Lung (tissue), 11 donors: ENCODE measurements at regions not wholly inside any gene's neighbourhood (a gene's known extent, or its start where the extent isn't known, plus 50 kb on each side); places are given as distances from the start of the nearest gene placed in this dataset.

Source experiments
- ATAC-seq: fragments of 200-7000 bp; cut with Tn5 transposase; one replicate; pipeline ENCODE4 v1.9.1; 2020; ENCODE audit warnings: moderate number of reproducible peaks; ENCODE audit not compliant: insufficient read depth, low FRiP score
- DNase-seq, 3 donors: peaks; one replicate each; pipeline ENCODE4 v3.0.0-alpha.2; 2013 to 2017
- H3K27ac ChIP-seq, 2 donors: one replicate each; pipeline ENCODE4 v1.5.1; 2013; ENCODE audit warnings: mild to moderate bottlenecking in 2 of 2, moderate library complexity in 2 of 2, control low read depth in 1 of 2, inconsistent platforms in 1 of 2, low read depth in 1 of 2, low read length in 1 of 2
- H3K27me3 ChIP-seq, 3 donors: one replicate each; pipeline ENCODE4 v1.5.1; 2013; ENCODE audit warnings: low read length in 2 of 3; ENCODE audit not compliant: control insufficient read depth in 3 of 3, insufficient read depth in 3 of 3
- H3K36me3 ChIP-seq, 4 donors: one replicate each; pipeline ENCODE4 v1.5.1; 2013; ENCODE audit warnings: low read length in 4 of 4, mild to moderate bottlenecking in 1 of 4, moderate library complexity in 1 of 4; ENCODE audit not compliant: control insufficient read depth in 4 of 4, insufficient read depth in 4 of 4
- H3K4me1 ChIP-seq, 5 donors: one replicate each; pipeline ENCODE4 v1.5.1; 2013; ENCODE audit warnings: low read length in 5 of 5, mild to moderate bottlenecking in 2 of 5, moderate library complexity in 1 of 5; ENCODE audit not compliant: control insufficient read depth in 5 of 5, insufficient read depth in 5 of 5
- H3K4me3 ChIP-seq: one replicate; pipeline ENCODE4 v1.5.1; 2013; ENCODE audit warnings: mild to moderate bottlenecking, control low read depth, moderate library complexity
- H3K9ac ChIP-seq, 2 donors: one replicate each; pipeline ENCODE4 v1.5.1; 2013; ENCODE audit warnings: low read length in 2 of 2, control low read depth in 1 of 2; ENCODE audit not compliant: insufficient read depth in 1 of 2
- H3K9me3 ChIP-seq, 4 donors: one replicate each; pipeline ENCODE4 v1.5.1; 2013; ENCODE audit warnings: low read length in 3 of 4, mild to moderate bottlenecking in 1 of 4, moderate library complexity in 1 of 4; ENCODE audit not compliant: control insufficient read depth in 4 of 4, insufficient read depth in 3 of 4
- WGBS, 2 donors: extraction: QIAGEN DNeasy Blood & Tissue Kit; methylation state at CpG; one replicate each; pipeline ENCODE4 v1.1.7; 2013; 5-methylcytosine and 5-hydroxymethylcytosine counted together
- TF ChIP-seq, protein P1 (sequence below): IDR thresholded peaks from 2 replicates; pipeline ENCODE4 v1.5.1; 2012; ENCODE audit warnings: mild to moderate bottlenecking; ENCODE audit errors: control extremely low read depth, extremely low read depth
- donor health status: control.
- donor health status: control.
- donor health status: Bipolar disorder and iron deficiency.
- donor health status: healthy.
- donor health status: DM: yes; HTN: yes; CAD: no.

DNA sequence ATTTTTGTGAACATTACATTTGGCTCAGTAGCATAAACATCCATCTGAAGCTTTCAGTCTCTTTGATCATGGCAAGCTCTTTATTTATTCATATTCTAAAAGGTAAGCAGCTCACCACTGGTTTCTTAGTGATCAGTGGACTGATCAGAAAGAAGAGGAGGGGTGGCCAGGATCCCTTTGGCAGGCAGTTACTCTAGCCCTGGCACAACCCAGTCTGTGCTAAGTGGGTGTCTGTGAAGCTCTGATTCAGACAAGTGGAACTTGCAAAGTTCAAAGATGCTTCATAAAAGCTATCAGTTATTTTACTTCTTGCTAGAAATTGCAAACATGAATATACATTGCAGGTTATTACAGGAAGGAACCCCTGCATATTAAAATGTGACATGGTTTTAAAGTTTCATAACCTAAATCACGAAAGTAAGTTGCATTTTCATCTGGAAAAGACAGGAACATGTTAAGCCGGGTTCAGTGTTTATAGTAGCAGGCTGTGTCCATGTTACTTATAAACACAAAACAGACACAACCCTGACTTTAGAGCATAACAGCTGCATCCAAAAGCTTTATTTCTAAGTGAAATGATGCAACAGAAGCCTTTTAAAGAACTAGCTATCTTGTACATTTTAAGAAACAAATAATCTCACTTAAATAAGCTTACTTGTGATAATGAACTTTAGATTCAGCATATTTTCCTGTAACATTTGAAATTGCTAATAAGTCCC is 785.3 kb downstream of the MCTP2 start:
- Histone ChIP-seq H3K9me3 (peaks cover 0 to 2% (median 0%) of the 10 kb centered on the region in 4 donors), H3K4me1 (peaks cover 0 to 33% (median 19%) of the 10 kb centered on the region in 5 donors), H3K27me3 (no peaks in the 10 kb centered on the region), H3K4me3 (no peak overlapping the region), H3K27ac (no peak overlapping the region), H3K36me3 (no peaks in the 10 kb centered on the region), H3K9ac (no peak overlapping the region)
- TF ChIP-seq, protein P1, sequence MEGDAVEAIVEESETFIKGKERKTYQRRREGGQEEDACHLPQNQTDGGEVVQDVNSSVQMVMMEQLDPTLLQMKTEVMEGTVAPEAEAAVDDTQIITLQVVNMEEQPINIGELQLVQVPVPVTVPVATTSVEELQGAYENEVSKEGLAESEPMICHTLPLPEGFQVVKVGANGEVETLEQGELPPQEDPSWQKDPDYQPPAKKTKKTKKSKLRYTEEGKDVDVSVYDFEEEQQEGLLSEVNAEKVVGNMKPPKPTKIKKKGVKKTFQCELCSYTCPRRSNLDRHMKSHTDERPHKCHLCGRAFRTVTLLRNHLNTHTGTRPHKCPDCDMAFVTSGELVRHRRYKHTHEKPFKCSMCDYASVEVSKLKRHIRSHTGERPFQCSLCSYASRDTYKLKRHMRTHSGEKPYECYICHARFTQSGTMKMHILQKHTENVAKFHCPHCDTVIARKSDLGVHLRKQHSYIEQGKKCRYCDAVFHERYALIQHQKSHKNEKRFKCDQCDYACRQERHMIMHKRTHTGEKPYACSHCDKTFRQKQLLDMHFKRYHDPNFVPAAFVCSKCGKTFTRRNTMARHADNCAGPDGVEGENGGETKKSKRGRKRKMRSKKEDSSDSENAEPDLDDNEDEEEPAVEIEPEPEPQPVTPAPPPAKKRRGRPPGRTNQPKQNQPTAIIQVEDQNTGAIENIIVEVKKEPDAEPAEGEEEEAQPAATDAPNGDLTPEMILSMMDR, result no peak
- 44 to 67% methylated on average over 2 of the region's 2 CpGs for WGBS, 2 donors
- peak in 2 of 3 donors; percentile 92 for DNase-seq
- ATAC-seq, result no peak

DNA sequence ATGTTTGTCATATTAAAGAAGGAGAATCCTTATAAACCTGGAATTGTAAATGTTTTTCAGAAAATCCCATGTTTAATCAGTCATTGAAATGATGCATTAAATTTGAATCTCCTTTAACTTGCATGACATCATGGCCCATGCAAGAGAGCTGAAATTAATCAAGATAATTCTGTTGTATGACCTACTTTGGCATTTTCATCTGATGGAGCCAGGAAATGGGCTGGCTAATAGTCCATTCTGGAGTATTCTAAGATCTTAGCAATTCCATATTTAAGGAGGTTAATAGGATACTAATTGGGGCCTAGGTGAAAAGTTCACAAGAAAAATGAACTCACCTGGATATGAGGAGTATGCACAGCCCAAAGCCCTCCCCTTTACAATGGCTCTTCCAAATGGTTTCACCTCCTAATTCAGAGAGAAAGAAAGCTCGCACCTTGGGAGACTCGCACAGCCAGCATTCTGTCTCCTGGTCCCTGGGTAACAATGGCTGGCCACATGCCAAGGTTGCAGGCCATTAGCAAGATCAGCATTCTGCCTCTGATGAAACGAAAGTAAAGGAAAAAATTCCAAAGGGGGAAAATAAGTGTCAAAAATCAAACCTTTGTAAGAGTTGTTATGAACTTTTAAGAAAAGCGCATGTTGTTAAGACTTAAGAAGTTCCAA is 786.4 kb downstream of the MCTP2 start:
- Histone ChIP-seq H3K4me1 (peaks cover 0 to 33% (median 19%) of the 10 kb centered on the region in 5 donors), H3K9me3 (peaks cover 0 to 2% (median 1%) of the 10 kb centered on the region in 4 donors), H3K9ac (peak overlapping the region in 1 of 2 donors; percentile 34), H3K27ac (no peak overlapping the region), H3K36me3 (no peaks in the 10 kb centered on the region), H3K27me3 (no peaks in the 10 kb centered on the region), H3K4me3 (no peak overlapping the region)
- DNase-seq (peak; percentile 68 to 82 (median 80)), ATAC-seq (no peak)
- TF ChIP-seq, protein P1, result no peak
- WGBS, 2 donors, result 58 to 76% methylated on average over 4 of the region's 4 CpGs

DNA sequence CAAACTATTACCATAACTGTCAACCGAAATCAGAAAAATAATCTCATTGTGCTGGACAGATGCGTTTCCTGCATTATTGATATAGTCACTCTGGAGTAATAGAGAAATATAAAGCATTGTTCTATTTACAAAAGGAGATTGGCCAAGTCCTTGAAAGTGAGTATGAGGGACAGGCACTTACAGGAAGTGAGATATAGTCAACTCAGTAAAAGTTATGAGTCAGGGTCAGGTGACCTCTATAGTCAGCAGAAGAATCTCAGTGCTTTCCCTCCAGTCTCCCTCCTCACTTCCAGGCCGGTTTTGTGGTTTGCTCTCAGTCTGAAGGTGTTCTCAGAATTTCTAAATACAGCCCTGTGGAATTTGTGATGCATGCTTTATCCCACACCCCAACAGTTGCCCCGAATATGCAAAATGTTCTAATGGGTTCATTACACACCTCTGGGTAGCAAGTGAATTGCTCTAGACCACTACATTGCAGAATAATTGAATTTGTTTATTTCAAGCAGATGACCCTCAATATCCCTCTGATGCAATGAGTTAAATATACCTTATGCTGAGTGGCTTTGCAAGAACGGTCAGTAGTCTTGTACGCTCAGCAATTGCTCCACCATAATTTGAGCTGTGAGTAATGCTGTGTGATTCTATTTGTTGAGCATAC is 787.7 kb downstream of the MCTP2 start:
- no peak overlapping the region for H3K9ac ChIP-seq
- WGBS, 2 donors, result 53 to 68% methylated on average over 6 of the region's 6 CpGs
- H3K4me1 ChIP-seq, result peaks cover 0 to 33% (median 12%) of the 10 kb centered on the region in 5 donors
- H3K4me3 ChIP-seq, result no peak overlapping the region
- ATAC-seq, result no peak
- TF ChIP-seq, protein P1, result no peak
- no peaks in the 10 kb centered on the region for H3K27me3 ChIP-seq
- H3K9me3 ChIP-seq, result peaks cover 0 to 2% (median 1%) of the 10 kb centered on the region in 4 donors
- H3K27ac ChIP-seq, result no peak overlapping the region
- H3K36me3 ChIP-seq, result no peaks in the 10 kb centered on the region
- peak in 2 of 3 donors; percentile 25 to 40 for DNase-seq
